CD4-positive, alpha-beta memory T cell (primary cell): ENCODE measurements at regions not wholly inside any gene's neighbourhood (a gene's known extent, or its start where the extent isn't known, plus 50 kb on each side); places are given as distances from the start of the nearest gene placed in this dataset.

ENCODE experiments used
- CTCF ChIA-PET: fragments of 350-600 bp; sonication (Branson Sonifier 250); formaldehyde crosslinking; loops from one replicate; lab custom pipeline; 2021; ENCODE audit warnings: inconsistent platforms; ENCODE audit not compliant: partially characterized antibody; lab: Charles Lee
- POLR2A ChIA-PET: fragments of 350-600 bp; sonication (Branson Sonifier 250); formaldehyde crosslinking; loops from one replicate; lab custom pipeline; 2021; ENCODE audit not compliant: partially characterized antibody; lab: Charles Lee
- DNase-seq, 5 donors: peaks; one replicate each; pipeline versions ENCODE4 v3.0.0 to v3.0.0-alpha.2; 2020 to 2022; ENCODE audit warnings: mixed read lengths in 1 of 5
- H3K27ac ChIP-seq: one replicate; pipeline ENCODE4 v1.7.0; 2013; ENCODE audit warnings: low read depth, low read length
- H3K27me3 ChIP-seq: 2 replicates; pipeline ENCODE4 v1.7.0; 2013; ENCODE audit warnings: mild to moderate bottlenecking, low read length, moderate library complexity; ENCODE audit not compliant: insufficient read depth
- H3K36me3 ChIP-seq: 2 replicates; pipeline ENCODE4 v1.7.0; 2013; ENCODE audit warnings: mild to moderate bottlenecking, low read length, moderate library complexity; ENCODE audit not compliant: insufficient read depth
- H3K4me1 ChIP-seq: 2 replicates; pipeline ENCODE4 v1.7.0; 2013; ENCODE audit warnings: mild to moderate bottlenecking, low read length, moderate library complexity; ENCODE audit not compliant: insufficient read depth
- H3K4me3 ChIP-seq, 2 donors: one replicate each; pipeline ENCODE4 v1.7.0; 2013; ENCODE audit warnings: low read length in 2 of 2, mild to moderate bottlenecking in 1 of 2
- H3K9me3 ChIP-seq, 2 donors: one replicate each; pipeline ENCODE4 v1.7.0; 2013; ENCODE audit warnings: low read length in 2 of 2, control low read depth in 1 of 2; ENCODE audit not compliant: control insufficient read depth in 1 of 2
- H3K27ac Mint-ChIP-seq, 7 donors: one replicate each; pipeline ENCODE4 v1.8.0; 2020 to 2021; ENCODE audit warnings: mixed read lengths in 7 of 7, mild to moderate bottlenecking in 6 of 7, inconsistent platforms in 3 of 7, moderate library complexity in 3 of 7
- H3K27me3 Mint-ChIP-seq, 2 donors: one replicate each; pipeline ENCODE4 v1.8.0; 2020 to 2021; ENCODE audit warnings: mixed read lengths in 2 of 2
- H3K36me3 Mint-ChIP-seq, 2 donors: one replicate each; pipeline ENCODE4 v1.8.0; 2020 to 2021; ENCODE audit warnings: mixed read lengths in 2 of 2, inconsistent platforms in 1 of 2, mild to moderate bottlenecking in 1 of 2
- H3K4me1 Mint-ChIP-seq, 4 donors: one replicate each; pipeline ENCODE4 v1.8.0; 2020 to 2021; ENCODE audit warnings: mixed read lengths in 4 of 4, mild to moderate bottlenecking in 1 of 4
- H3K4me3 Mint-ChIP-seq, 8 donors: one replicate each; pipeline ENCODE4 v1.8.0; 2020 to 2021; ENCODE audit warnings: mixed read lengths in 8 of 8, mild to moderate bottlenecking in 7 of 8, moderate library complexity in 6 of 8, inconsistent platforms in 3 of 8
- H3K9me3 Mint-ChIP-seq, 8 donors: one replicate each; pipeline ENCODE4 v1.8.0; 2020 to 2021; ENCODE audit warnings: mixed read lengths in 8 of 8, mild to moderate bottlenecking in 5 of 8, inconsistent platforms in 3 of 8, moderate library complexity in 1 of 8
- intact Hi-C: fragments of 100-400 bp; cut with micrococcal nuclease; formaldehyde crosslinking; loops from one replicate; pipeline ENCODE4 v1.15.1; 2023

GRCh38 chr19:41495589-41495988, 52.6 kb downstream of the ERICH4 start:
- no peaks in the 10 kb centered on the region for H3K9me3 Mint-ChIP-seq
- intact Hi-C loops: no loop called here
- Histone ChIP-seq H3K27me3 (no peaks in the 10 kb centered on the region), H3K4me3 (no peak overlapping the region), H3K4me1 (no peaks in the 10 kb centered on the region), H3K36me3 (no peaks in the 10 kb centered on the region), H3K9me3 (no peaks in the 10 kb centered on the region), H3K27ac (no peak overlapping the region)
- H3K4me3 Mint-ChIP-seq: no peak overlapping the region
- CTCF ChIA-PET: interaction anchor here (1.0 kb wide), 2 partner anchors 68 to 100 kb away, joined by 3 read pairs; no protein-coding TSS in a partner anchor
- H3K36me3 Mint-ChIP-seq: no peaks in the 10 kb centered on the region
- no peaks in the 10 kb centered on the region for H3K4me1 Mint-ChIP-seq
- H3K27me3 Mint-ChIP-seq: peaks cover 11 to 22% of the 10 kb centered on the region in 2 donors
- DNase-seq: no peak
- H3K27ac Mint-ChIP-seq: no peak overlapping the region
- POLR2A ChIA-PET: no interaction called here

GRCh38 chr19:41499899-41500298, 56.9 kb downstream of the ERICH4 start:
- peaks cover 0 to 4% (median 2%) of the 10 kb centered on the region in 4 donors for H3K4me1 Mint-ChIP-seq
- CTCF ChIA-PET: no interaction called here
- intact Hi-C loops: no loop called here

DNA sequence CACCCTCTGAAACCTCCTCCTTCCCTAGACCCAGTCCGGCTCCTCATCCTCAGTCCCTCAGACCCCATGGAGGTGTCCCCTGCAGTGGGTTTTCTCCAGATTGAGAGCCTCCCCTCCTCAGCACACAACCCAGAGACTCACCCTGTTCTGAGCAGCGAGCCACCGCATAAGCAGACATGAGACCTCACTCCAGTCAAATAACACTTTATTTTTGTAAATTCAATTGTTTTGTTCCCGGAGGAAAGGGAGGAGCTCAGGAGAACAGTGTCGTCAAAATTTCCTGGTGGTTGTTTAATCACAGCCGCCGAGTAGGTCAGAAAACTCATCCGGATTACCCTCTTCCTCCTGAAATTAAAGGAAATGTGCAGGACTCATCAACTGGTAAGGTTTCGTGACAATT, 57.5 kb downstream of the ERICH4 start:
- H3K4me1 ChIP-seq: no peaks in the 10 kb centered on the region
- Mint-ChIP-seq H3K27ac (no peak overlapping the region), H3K27me3 (peaks cover 26 to 27% of the 10 kb centered on the region in 2 donors), H3K4me3 (no peak overlapping the region), H3K36me3 (no peaks in the 10 kb centered on the region), H3K4me1 (peaks cover 0 to 4% (median 2%) of the 10 kb centered on the region in 4 donors), H3K9me3 (no peaks in the 10 kb centered on the region)
- H3K4me3 ChIP-seq: no peak overlapping the region
- ChIA-PET POLR2A (no interaction called here), CTCF (no interaction called here)
- no peaks in the 10 kb centered on the region for H3K36me3 ChIP-seq
- H3K27me3 ChIP-seq: peaks cover 4% of the 10 kb centered on the region
- intact Hi-C loops: no loop called here
- DNase-seq: no peak
- H3K27ac ChIP-seq: no peak overlapping the region
- H3K9me3 ChIP-seq: no peaks in the 10 kb centered on the region

More at GRCh38 chr19:41499899-41500298, 56.9 kb downstream of the ERICH4 start:
- Histone ChIP-seq H3K36me3 (no peaks in the 10 kb centered on the region), H3K27me3 (peaks cover 2% of the 10 kb centered on the region), H3K9me3 (no peaks in the 10 kb centered on the region), H3K27ac (no peak overlapping the region), H3K4me3 (no peak overlapping the region), H3K4me1 (no peaks in the 10 kb centered on the region)
- H3K4me3 Mint-ChIP-seq: no peak overlapping the region
- POLR2A ChIA-PET: no interaction called here
- no peaks in the 10 kb centered on the region for H3K36me3 Mint-ChIP-seq
- no peaks in the 10 kb centered on the region for H3K9me3 Mint-ChIP-seq
- H3K27me3 Mint-ChIP-seq: peaks cover 23 to 25% of the 10 kb centered on the region in 2 donors
- no peak overlapping the region for H3K27ac Mint-ChIP-seq
- DNase-seq: no peak

GRCh38 chr19:41501854-41502253, 58.9 kb downstream of the ERICH4 start:
- no peak overlapping the region for H3K4me3 Mint-ChIP-seq
- ChIA-PET CTCF (no interaction called here), POLR2A (no interaction called here)
- no peak overlapping the region for H3K27ac ChIP-seq
- H3K4me3 ChIP-seq: no peak overlapping the region
- no peaks in the 10 kb centered on the region for H3K9me3 ChIP-seq
- peaks cover 0 to 4% (median 2%) of the 10 kb centered on the region in 4 donors for H3K4me1 Mint-ChIP-seq
- intact Hi-C loops: no loop called here
- H3K27me3 Mint-ChIP-seq: peaks cover 26 to 34% of the 10 kb centered on the region in 2 donors
- H3K27me3 ChIP-seq: peaks cover 4% of the 10 kb centered on the region
- no peaks in the 10 kb centered on the region for H3K9me3 Mint-ChIP-seq
- H3K27ac Mint-ChIP-seq: no peak overlapping the region
- DNase-seq: no peak
- no peaks in the 10 kb centered on the region for H3K4me1 ChIP-seq
- H3K36me3 ChIP-seq: no peaks in the 10 kb centered on the region
- H3K36me3 Mint-ChIP-seq: no peaks in the 10 kb centered on the region

DNA sequence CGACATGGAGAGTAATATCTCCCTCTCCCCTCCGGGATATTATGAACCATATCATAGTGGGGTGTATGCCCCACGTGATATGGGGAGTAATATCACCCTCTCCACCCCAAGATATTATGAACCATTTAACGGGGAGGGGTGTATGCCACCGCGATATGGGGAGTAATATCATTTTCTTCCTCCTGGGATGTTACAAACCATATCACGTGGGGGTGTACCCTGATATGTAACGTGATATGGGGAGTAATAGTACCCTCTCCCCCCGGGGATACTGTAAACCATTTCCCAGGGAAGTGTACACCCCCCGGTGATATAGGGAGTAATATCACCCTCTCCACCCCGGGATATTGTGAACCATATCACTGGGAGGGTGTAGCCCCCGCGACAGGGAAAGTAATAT, 62.1 kb downstream of the ERICH4 start:
- Mint-ChIP-seq H3K36me3 (no peaks in the 10 kb centered on the region), H3K27ac (no peak overlapping the region), H3K9me3 (no peaks in the 10 kb centered on the region), H3K27me3 (peaks cover 16 to 31% of the 10 kb centered on the region in 2 donors), H3K4me3 (no peak overlapping the region), H3K4me1 (peaks cover 0 to 4% (median 2%) of the 10 kb centered on the region in 4 donors)
- no peak overlapping the region for H3K4me3 ChIP-seq
- H3K27ac ChIP-seq: no peak overlapping the region
- no peaks in the 10 kb centered on the region for H3K9me3 ChIP-seq
- POLR2A ChIA-PET: no interaction called here
- CTCF ChIA-PET: no interaction called here
- intact Hi-C loops: no loop called here
- H3K36me3 ChIP-seq: no peaks in the 10 kb centered on the region
- no peak for DNase-seq
- H3K4me1 ChIP-seq: no peaks in the 10 kb centered on the region
- peaks cover 4% of the 10 kb centered on the region for H3K27me3 ChIP-seq

GRCh38 chr19:41510484-41510883, 65.5 kb upstream of the CEACAM21 start:
- H3K4me3 Mint-ChIP-seq: no peak overlapping the region
- ChIA-PET CTCF (no interaction called here), POLR2A (no interaction called here)
- intact Hi-C loops: no loop called here
- no peak overlapping the region for H3K4me3 ChIP-seq
- no peaks in the 10 kb centered on the region for H3K4me1 Mint-ChIP-seq
- H3K36me3 Mint-ChIP-seq: no peaks in the 10 kb centered on the region
- H3K9me3 ChIP-seq: no peaks in the 10 kb centered on the region
- no peaks in the 10 kb centered on the region for H3K36me3 ChIP-seq
- no peak overlapping the region for H3K27ac Mint-ChIP-seq
- H3K27me3 ChIP-seq: peaks cover 7% of the 10 kb centered on the region
- peaks cover 12 to 40% of the 10 kb centered on the region in 2 donors for H3K27me3 Mint-ChIP-seq
- H3K9me3 Mint-ChIP-seq: no peaks in the 10 kb centered on the region
- no peak overlapping the region for H3K27ac ChIP-seq
- no peak for DNase-seq
- H3K4me1 ChIP-seq: no peaks in the 10 kb centered on the region

- CTCF ChIA-PET: no interaction called here
- Mint-ChIP-seq H3K4me3 (no peak overlapping the region), H3K9me3 (no peaks in the 10 kb centered on the region), H3K36me3 (no peaks in the 10 kb centered on the region), H3K4me1 (peaks cover 0 to 1% (median under 1%) of the 10 kb centered on the region in 4 donors), H3K27me3 (peaks cover 15 to 42% of the 10 kb centered on the region in 2 donors), H3K27ac (no peak overlapping the region)
- intact Hi-C loops: no loop called here
- Histone ChIP-seq H3K27me3 (peaks cover 7% of the 10 kb centered on the region), H3K4me1 (no peaks in the 10 kb centered on the region), H3K9me3 (no peaks in the 10 kb centered on the region), H3K27ac (no peak overlapping the region), H3K4me3 (no peak overlapping the region), H3K36me3 (no peaks in the 10 kb centered on the region)
- POLR2A ChIA-PET: no interaction called here
- no peak for DNase-seq
Measured at GRCh38 chr19:41511628-41512027, 64.3 kb upstream of the CEACAM21 start.
